GM12878 (cell line): ENCODE measurements at regions not wholly inside any gene's neighbourhood (a gene's known extent, or its start where the extent isn't known, plus 50 kb on each side); places are given as distances from the start of the nearest gene placed in this dataset.

Source experiments
- ATAC-seq: fragments of 200-7000 bp; cut with Tn5 transposase; 3 replicates; pipeline ENCODE4 v1.9.1; 2020; ENCODE audit warnings: mild to moderate bottlenecking, moderate library complexity
- BruUV-seq: library from RNA; stranded (reverse); fragments of 400-500 nt; replicated peaks from 2 replicates; lab custom pipeline; 2021; lab: Mats Ljungman, UMichigan
- CTCF ChIA-PET: fragments of 300-600 bp; sonication (Branson Sonifier 250); formaldehyde crosslinking; extraction: SDS; loops from one replicate; lab custom pipeline; 2021; ENCODE audit warnings: inconsistent platforms; lab: Yijun Ruan, JAX
- POLR2A ChIA-PET: fragments of 350-600 bp; formaldehyde crosslinking; extraction: SDS; loops from one replicate; lab custom pipeline; 2021; ENCODE audit warnings: inconsistent platforms; lab: Charles Lee
- RAD21 ChIA-PET: fragments of 300-600 bp; sonication (Branson Sonifier 250); formaldehyde crosslinking; loops from one replicate; lab custom pipeline; 2023; ENCODE audit warnings: antibody characterized with exemption; ENCODE audit not compliant: unreplicated experiment; lab: Charles Lee
- SMC1A ChIA-PET: fragments of 300-600 bp; sonication (Branson Sonifier 250); formaldehyde crosslinking; loops from one replicate; lab custom pipeline; 2023; ENCODE audit not compliant: unreplicated experiment, uncharacterized antibody; lab: Charles Lee
- DNase-seq: peaks from one replicate; pipeline ENCODE4 v3.0.0-alpha.2; 2011; ENCODE audit warnings: low read depth, low spot score
- FAIRE-seq: peaks from 3 replicates; lab custom pipeline; 2011; peaks lifted over from hg19 to GRCh38; lab: Jason Lieb, UNC
- H2AFZ ChIP-seq: 2 replicates; pipeline ENCODE4 v1.6.0; 2011; ENCODE audit warnings: low read depth, low read length, control low read depth; ENCODE audit not compliant: control insufficient read depth
- H3K27ac ChIP-seq: 2 replicates; pipeline ENCODE4 v1.5.1; 2011; ENCODE audit warnings: control low read depth; ENCODE audit not compliant: control insufficient read depth, insufficient read depth
- H3K27me3 ChIP-seq, 2 experiments: replicated peaks in 1 of 2; 2 replicates each; pipeline versions ENCODE4 v1.6.0 to v1.6.1; 2011; ENCODE audit warnings: low read length in 1 of 2; ENCODE audit not compliant: control insufficient read depth in 2 of 2, insufficient read depth in 2 of 2
- H3K36me3 ChIP-seq, 2 experiments: 2 replicates each; pipeline ENCODE4 v1.5.1; 2011; ENCODE audit warnings: low read length in 1 of 2; ENCODE audit not compliant: control insufficient read depth in 2 of 2, insufficient read depth in 2 of 2
- H3K4me1 ChIP-seq: 2 replicates; pipeline ENCODE4 v1.6.1; 2011; ENCODE audit warnings: mild to moderate bottlenecking, low read length, moderate library complexity, mixed read lengths; ENCODE audit not compliant: control insufficient read depth, insufficient read depth
- H3K4me2 ChIP-seq: 2 replicates; pipeline ENCODE4 v1.6.0; 2011; ENCODE audit warnings: control low read depth; ENCODE audit not compliant: control insufficient read depth, insufficient read depth
- H3K4me3 ChIP-seq: fragments of 200-600 bp; sonication (generic); 2 replicates; pipeline ENCODE4 v1.5.1; 2016
- H3K79me2 ChIP-seq: 2 replicates; pipeline ENCODE4 v1.6.0; 2011; ENCODE audit warnings: low read length; ENCODE audit not compliant: control insufficient read depth, insufficient read depth
- H3K9ac ChIP-seq: 2 replicates; pipeline ENCODE4 v1.8.0; 2011; ENCODE audit warnings: low read length, control low read depth, mixed read lengths; ENCODE audit not compliant: control insufficient read depth, insufficient read depth
- H3K9me3 ChIP-seq: replicated peaks from 3 replicates; pipeline ENCODE4 v1.5.1; 2011; ENCODE audit warnings: mild to moderate bottlenecking, low read length; ENCODE audit not compliant: control insufficient read depth, insufficient read depth
- H4K20me1 ChIP-seq: 2 replicates; pipeline ENCODE4 v1.6.0; 2011; ENCODE audit not compliant: control insufficient read depth, insufficient read depth
- BHLHE40 ChIP-seq, 2 experiments: fragments of 450-650 bp in 1 of 2; IDR thresholded peaks; 2 replicates each; pipeline ENCODE4 v1.6.1; 2011 to 2017; ENCODE audit warnings: low read depth in 2 of 2, borderline replicate concordance in 1 of 2, improper control_type of control experiment in 1 of 2, low read length in 1 of 2, mild to moderate bottlenecking in 1 of 2
- CBX5 ChIP-seq: sonication (generic); IDR thresholded peaks from 2 replicates; pipeline ENCODE4 v1.6.1; 2016; ENCODE audit warnings: low read depth, moderate library complexity, mild to moderate bottlenecking, inconsistent platforms
- CHD1 ChIP-seq: IDR thresholded peaks from 2 replicates; pipeline ENCODE4 v1.6.1; 2012; ENCODE audit warnings: low read depth, low read length, improper control_type of control experiment
- IKZF1 ChIP-seq: fragments of 450-650 bp; conservative IDR thresholded peaks from 2 replicates; pipeline ENCODE4 v1.6.1; 2017; ENCODE audit warnings: antibody characterized with exemption, mild to moderate bottlenecking
- JUNB ChIP-seq: IDR thresholded peaks from 2 replicates; pipeline ENCODE4 v1.6.1; 2016; ENCODE audit warnings: antibody characterized with exemption, mild to moderate bottlenecking
- KAT2A ChIP-seq: conservative IDR thresholded peaks from 2 replicates; pipeline ENCODE4 v1.6.1; 2011; ENCODE audit warnings: low read depth, low read length; ENCODE audit not compliant: control insufficient read depth
- MTA3 ChIP-seq: IDR thresholded peaks from 2 replicates; pipeline ENCODE4 v1.6.1; 2012; ENCODE audit warnings: low read length, inconsistent platforms, borderline replicate concordance
- NFXL1 ChIP-seq: fragments of 450-650 bp; IDR thresholded peaks from 2 replicates; pipeline ENCODE4 v1.6.1; 2017; ENCODE audit warnings: antibody characterized with exemption, mild to moderate bottlenecking, borderline replicate concordance
- NKRF ChIP-seq: fragments of 450-650 bp; conservative IDR thresholded peaks from 2 replicates; pipeline ENCODE4 v1.6.1; 2017; ENCODE audit warnings: mild to moderate bottlenecking, moderate library complexity
- PAX5 ChIP-seq: IDR thresholded peaks from 2 replicates; pipeline ENCODE4 v1.6.1; 2011; ENCODE audit warnings: low read depth, low read length, borderline replicate concordance
- PAX8 ChIP-seq: fragments of 450-650 bp; IDR thresholded peaks from 2 replicates; pipeline ENCODE4 v1.6.1; 2017; ENCODE audit warnings: mild to moderate bottlenecking, moderate library complexity
- POLR2AphosphoS2 ChIP-seq: IDR thresholded peaks from 2 replicates; pipeline ENCODE4 v1.6.1; 2011; ENCODE audit warnings: low read depth, mild to moderate bottlenecking, low read length, improper control_type of control experiment, moderate library complexity
- POLR2AphosphoS5 ChIP-seq: IDR thresholded peaks from 2 replicates; pipeline ENCODE4 v1.6.1; 2011; ENCODE audit warnings: mild to moderate bottlenecking, low read length, inconsistent platforms
- RAD21 ChIP-seq: IDR thresholded peaks from 2 replicates; pipeline ENCODE4 v1.6.1; 2011; ENCODE audit warnings: mild to moderate bottlenecking, low read depth, low read length, moderate library complexity; ENCODE audit not compliant: insufficient read depth
- RBBP5 ChIP-seq: fragments of 200-600 bp; sonication (generic); conservative IDR thresholded peaks from 2 replicates; pipeline ENCODE4 v1.6.1; 2016
- SMAD1 ChIP-seq: fragments of 450-650 bp; IDR thresholded peaks from 2 replicates; pipeline ENCODE4 v1.6.1; 2018; ENCODE audit warnings: mild to moderate bottlenecking, low read depth; ENCODE audit not compliant: partially characterized antibody
- TAF1 ChIP-seq: IDR thresholded peaks from 2 replicates; pipeline ENCODE4 v1.6.1; 2011; ENCODE audit warnings: mild to moderate bottlenecking, low read depth, low read length, borderline replicate concordance
- ZBTB33 ChIP-seq: fragments of 450-650 bp; IDR thresholded peaks from 2 replicates; pipeline ENCODE4 v1.6.1; 2017; ENCODE audit warnings: mild to moderate bottlenecking
- ZNF622 ChIP-seq: fragments of 450-650 bp; IDR thresholded peaks from 2 replicates; pipeline ENCODE4 v1.6.1; 2017; ENCODE audit warnings: mild to moderate bottlenecking, inconsistent platforms
- WGBS: methylation state at CpG from one replicate; pipeline ENCODE4 v1.1.6; 2016; ENCODE audit warnings: low lambda C conversion rate; ENCODE audit not compliant: insufficient replicate concordance, insufficient coverage; ENCODE audit errors: missing lambda C conversion rate; 5-methylcytosine and 5-hydroxymethylcytosine counted together
- in situ Hi-C: fragments of 300-500 bp; cut with MboI; formaldehyde crosslinking; loops from 9 replicates; pipeline ENCODE4 v1.14.3; 2018; ENCODE audit warnings: mixed read lengths
- intact Hi-C: fragments of 100-400 bp; cut with micrococcal nuclease; formaldehyde crosslinking; loops from one replicate; pipeline ENCODE4 v1.14.2; 2022; ENCODE audit not compliant: unreplicated experiment

- TF ChIP-seq ZBTB33, result no peak
- TF ChIP-seq NKRF, result no peak
- TF ChIP-seq POLR2AphosphoS5, result no peak
- TF ChIP-seq CBX5, result no peak
- TF ChIP-seq PAX8, result no peak
- TF ChIP-seq, all 136 proteins: peak for 0
These were observed 55.4 kb upstream of the PIAS1 start (continued) for GRCh38 chr15:67998599-67999133.

- Histone ChIP-seq H3K79me2 (no peaks in the 10 kb centered on the region), H4K20me1 (no peaks in the 10 kb centered on the region), H3K4me1 (no peaks in the 10 kb centered on the region), H3K9ac (no peak overlapping the region), H3K36me3 (no peaks in the 10 kb centered on the region), H2AFZ (no peak overlapping the region), H3K4me3 (no peak overlapping the region), H3K27me3 (no peaks in the 10 kb centered on the region), H3K4me2 (no peak overlapping the region), H3K9me3 (no peaks in the 10 kb centered on the region; the same call in 2 of the 3 replicates), H3K27ac (no peak overlapping the region)
- CTCF ChIA-PET, result no interaction called here
- no TSS peak for BruUV-seq
- POLR2A ChIA-PET, result interaction anchor here (0.6 kb wide), 1 partner anchor 124 kb away, joined by 6 read pairs; no protein-coding TSS in a partner anchor
- RAD21 ChIA-PET, result no interaction called here
- ATAC-seq (no peak), FAIRE-seq (no peak), DNase-seq (no peak)
- TF ChIP-seq JUNB (no peak), RAD21 (no peak), NFXL1 (no peak), BHLHE40 (IDR thresholded peaks at IDR 0.05; ENCODE audit: borderline replicate concordance in 1 of 2, low read depth in 2 of 2, low read length in 1 of 2) (no peak), POLR2AphosphoS2 (no peak), RBBP5 (no peak), ZNF622 (no peak), TAF1 (no peak), MTA3 (no peak), CHD1 (no peak), PAX5 (no peak), SMAD1 (no peak), KAT2A (no peak), IKZF1 (no peak)
- in situ Hi-C loops, result no loop called here
- intact Hi-C loops, result no loop called here
- SMC1A ChIA-PET, result no interaction called here
- WGBS, result 52% methylated on average over 3 of the region's 3 CpGs
These were observed 54.6 kb upstream of the PIAS1 start for GRCh38 chr15:67999320-68000100.
